Breast epithelium (tissue), 3 donors: ENCODE measurements at regions not wholly inside any gene's neighbourhood (a gene's known extent, or its start where the extent isn't known, plus 50 kb on each side); places are given as distances from the start of the nearest gene placed in this dataset.

Source experiments
- POLR2AphosphoS5 ChIP-seq, 3 donors: sonication (generic); formaldehyde crosslinking; IDR thresholded peaks; one replicate each; pipeline ENCODE4 v1.6.1; 2017; ENCODE audit warnings: antibody characterized with exemption in 3 of 3
- TF ChIP-seq, protein P1 (sequence below), 3 donors: fragments of 450-650 bp; IDR thresholded peaks; one replicate each; pipeline ENCODE4 v1.5.1; 2016 to 2017; ENCODE audit warnings: antibody characterized with exemption in 3 of 3, mild to moderate bottlenecking in 3 of 3, moderate library complexity in 3 of 3

DNA sequence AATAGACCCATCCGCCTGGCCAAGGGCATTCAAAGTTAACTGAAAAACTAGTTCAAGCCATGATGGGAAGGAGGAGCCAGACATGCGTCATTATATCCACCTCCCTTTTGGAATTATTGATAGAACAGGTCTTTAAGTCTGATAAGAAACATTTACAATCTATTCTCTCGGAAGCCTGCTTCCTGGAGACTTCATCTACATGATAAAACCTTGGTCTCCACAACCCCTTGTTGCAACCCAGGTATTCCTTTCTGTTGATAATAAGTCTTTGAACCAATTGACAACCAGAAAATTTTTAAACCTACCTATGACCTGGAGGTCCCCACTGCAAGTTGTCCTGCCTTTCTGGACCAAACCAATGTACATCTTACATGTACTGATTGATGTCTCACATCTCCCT lies 451.3 kb downstream of the NAF1 start:
- no peak for TF ChIP-seq POLR2AphosphoS5 (IDR thresholded peaks at IDR 0.05)
- TF ChIP-seq, protein P1, sequence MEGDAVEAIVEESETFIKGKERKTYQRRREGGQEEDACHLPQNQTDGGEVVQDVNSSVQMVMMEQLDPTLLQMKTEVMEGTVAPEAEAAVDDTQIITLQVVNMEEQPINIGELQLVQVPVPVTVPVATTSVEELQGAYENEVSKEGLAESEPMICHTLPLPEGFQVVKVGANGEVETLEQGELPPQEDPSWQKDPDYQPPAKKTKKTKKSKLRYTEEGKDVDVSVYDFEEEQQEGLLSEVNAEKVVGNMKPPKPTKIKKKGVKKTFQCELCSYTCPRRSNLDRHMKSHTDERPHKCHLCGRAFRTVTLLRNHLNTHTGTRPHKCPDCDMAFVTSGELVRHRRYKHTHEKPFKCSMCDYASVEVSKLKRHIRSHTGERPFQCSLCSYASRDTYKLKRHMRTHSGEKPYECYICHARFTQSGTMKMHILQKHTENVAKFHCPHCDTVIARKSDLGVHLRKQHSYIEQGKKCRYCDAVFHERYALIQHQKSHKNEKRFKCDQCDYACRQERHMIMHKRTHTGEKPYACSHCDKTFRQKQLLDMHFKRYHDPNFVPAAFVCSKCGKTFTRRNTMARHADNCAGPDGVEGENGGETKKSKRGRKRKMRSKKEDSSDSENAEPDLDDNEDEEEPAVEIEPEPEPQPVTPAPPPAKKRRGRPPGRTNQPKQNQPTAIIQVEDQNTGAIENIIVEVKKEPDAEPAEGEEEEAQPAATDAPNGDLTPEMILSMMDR (IDR thresholded peaks at IDR 0.05), result no peak
